ENCODE measurements at regions not wholly inside any gene's neighbourhood (a gene's known extent, or its start where the extent isn't known, plus 50 kb on each side); places are given as distances from the start of the nearest gene placed in this dataset.

DNA sequence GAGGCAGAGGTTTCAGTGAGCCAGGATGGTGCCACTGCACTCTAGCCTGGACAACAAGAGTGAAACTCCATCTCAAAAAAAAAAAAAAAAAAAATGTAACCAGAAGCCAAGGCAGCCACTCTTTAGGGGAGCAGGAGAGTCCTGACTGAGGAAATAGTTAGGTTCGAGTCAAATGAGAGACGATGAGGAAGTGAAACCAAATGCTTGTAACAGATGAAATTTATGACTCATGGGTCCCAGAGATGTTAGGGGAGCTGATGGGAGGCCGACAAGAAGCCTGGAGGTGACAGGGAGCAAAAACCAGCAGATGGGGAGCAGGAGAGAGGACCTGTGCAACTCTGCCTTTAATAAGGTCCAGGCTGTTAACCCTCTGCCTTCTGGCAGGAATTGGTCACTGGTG lies 756.1 kb upstream of the DDX18 start:
- Histone ChIP-seq H4K5ac (ENCODE audit: low read depth, low read length) (no peak overlapping the region), H2AK5ac (ENCODE audit: low read depth, low read length) (no peak overlapping the region), H3K4me2 (ENCODE audit: low read depth, low read length) (no peak overlapping the region), H3K36me3 (ENCODE audit: control insufficient read depth, insufficient read depth, low read length) (no peaks in the 10 kb centered on the region), H3K18ac (ENCODE audit: low read depth, low read length) (no peak overlapping the region), H4K8ac (ENCODE audit: low read depth in 2 of 2, low read length in 2 of 2) (no peak overlapping the region), H2BK120ac (ENCODE audit: low read depth, low read length) (no peak overlapping the region), H3K4me3 (ENCODE audit: insufficient read depth, low read depth, low read length) (no peak overlapping the region), H2BK5ac (ENCODE audit: low read depth, low read length, poor library complexity, severe bottlenecking) (no peak overlapping the region), H4K20me1 (ENCODE audit: insufficient read depth, low read length) (no peaks in the 10 kb centered on the region), H4K91ac (ENCODE audit: insufficient read depth, low read depth, low read length) (no peak overlapping the region), H3K9ac (ENCODE audit: low read depth, low read length) (no peak overlapping the region), H3K4me1 (ENCODE audit: control insufficient read depth, insufficient read depth, low read length) (no peaks in the 10 kb centered on the region), H3K56ac (ENCODE audit: extremely low read depth, insufficient read depth, low read length) (no peak overlapping the region), H3K23ac (ENCODE audit: low read depth, low read length) (no peak overlapping the region), H3K9me3 (ENCODE audit: control insufficient read depth, insufficient read depth, low read length) (peaks cover 14% of the 10 kb centered on the region), H2BK15ac (ENCODE audit: low read depth, low read length) (no peak overlapping the region), H3K9me1 (ENCODE audit: insufficient read depth, low read length) (no peaks in the 10 kb centered on the region), H3K27me3 (ENCODE audit: control insufficient read depth, insufficient read depth, low read length) (no peaks in the 10 kb centered on the region), H3K79me1 (ENCODE audit: low read depth in 1 of 2, low read length in 2 of 2) (no peaks in the 10 kb centered on the region), H2BK20ac (ENCODE audit: low read depth, low read length) (no peak overlapping the region), H3K14ac (replicated peaks; ENCODE audit: low read depth, low read length) (no peak overlapping the region), H3K4ac (ENCODE audit: low read depth, low read length) (no peak overlapping the region), H2AFZ (replicated peaks; ENCODE audit: low read length, poor library complexity) (no peak overlapping the region), H2AK9ac (replicated peaks; ENCODE audit: low read depth, low read length, poor library complexity) (no peak overlapping the region), H3K27ac (ENCODE audit: insufficient read depth, low read length) (no peak overlapping the region)
- in situ Hi-C loops (cut with MboI; ENCODE audit: low sequenced_read_pairs): no loop called here
- no TSS peak for BruUV-seq (replicated peaks)
- intact Hi-C loops (cut with micrococcal nuclease): no loop called here
- ChIA-PET POLR2A (ENCODE audit: unreplicated experiment) (no interaction called here), CTCF (no interaction called here)
- TF ChIP-seq, protein P1, sequence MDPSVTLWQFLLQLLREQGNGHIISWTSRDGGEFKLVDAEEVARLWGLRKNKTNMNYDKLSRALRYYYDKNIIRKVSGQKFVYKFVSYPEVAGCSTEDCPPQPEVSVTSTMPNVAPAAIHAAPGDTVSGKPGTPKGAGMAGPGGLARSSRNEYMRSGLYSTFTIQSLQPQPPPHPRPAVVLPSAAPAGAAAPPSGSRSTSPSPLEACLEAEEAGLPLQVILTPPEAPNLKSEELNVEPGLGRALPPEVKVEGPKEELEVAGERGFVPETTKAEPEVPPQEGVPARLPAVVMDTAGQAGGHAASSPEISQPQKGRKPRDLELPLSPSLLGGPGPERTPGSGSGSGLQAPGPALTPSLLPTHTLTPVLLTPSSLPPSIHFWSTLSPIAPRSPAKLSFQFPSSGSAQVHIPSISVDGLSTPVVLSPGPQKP (IDR thresholded peaks at IDR 0.05; ENCODE audit: borderline replicate concordance, low read depth, low read length): no peak
- TF ChIP-seq MXI1 (IDR thresholded peaks at IDR 0.05; ENCODE audit: borderline replicate concordance, low read depth, low read length): no peak
- no peak for TF ChIP-seq FOS (IDR thresholded peaks at IDR 0.05; ENCODE audit: low read depth, low read length)
- no peak for TF ChIP-seq POLR2A (IDR thresholded peaks at IDR 0.05; ENCODE audit: low read depth, low read length)
- ATAC-seq (ENCODE audit: low read depth): no peak
- WGBS, 2 experiments (ENCODE audit: extremely low coverage in 2 of 2, insufficient read length in 1 of 2): 49% methylated on average over 3 of the region's 3 CpGs; no CpG with 5 or more reads in 1 of the 2 experiments
- no peak for DNase-seq
- dilution Hi-C loops (cut with HindIII; ENCODE audit: low sequenced_read_pairs, unreplicated experiment): no loop called here
